Ishikawa (cell line): ENCODE measurements at regions not wholly inside any gene's neighbourhood (a gene's known extent, or its start where the extent isn't known, plus 50 kb on each side); places are given as distances from the start of the nearest gene placed in this dataset.

ENCODE experiments used
- CEBPB ChIP-seq: IDR thresholded peaks from 2 replicates; pipeline ENCODE4 v1.6.1; 2012
- TAF1 ChIP-seq: IDR thresholded peaks from 2 replicates; pipeline ENCODE4 v1.6.1; 2012; ENCODE audit warnings: low read depth, mild to moderate bottlenecking
- TEAD4 ChIP-seq: IDR thresholded peaks from 2 replicates; pipeline ENCODE4 v1.6.1; 2012
- YY1 ChIP-seq: IDR thresholded peaks from 2 replicates; pipeline ENCODE4 v1.6.1; 2012; ENCODE audit warnings: low read depth
- TF ChIP-seq, protein P1 (sequence below): IDR thresholded peaks from 2 replicates; pipeline ENCODE4 v1.6.1; 2012

DNA sequence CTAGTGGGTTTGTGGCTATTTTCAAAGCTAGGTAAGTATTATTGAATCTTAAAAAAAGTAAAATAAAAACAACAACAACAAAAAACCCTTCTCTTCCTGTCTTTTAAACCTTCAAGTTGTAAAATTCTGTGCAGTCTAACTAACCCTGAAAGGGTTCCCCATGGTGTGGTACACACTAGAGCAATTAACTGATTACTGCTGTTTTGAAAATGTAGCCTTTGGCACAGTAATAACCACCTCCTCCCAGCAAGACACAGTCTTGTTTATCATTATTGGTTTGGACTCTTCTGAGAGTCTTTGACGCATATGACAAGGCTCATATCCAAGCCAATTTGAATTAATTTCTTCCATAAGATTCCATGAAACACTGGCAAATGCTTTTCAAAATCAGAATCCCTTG is 2184.6 kb upstream of the PIK3C3 start:
- TF ChIP-seq, protein P1, sequence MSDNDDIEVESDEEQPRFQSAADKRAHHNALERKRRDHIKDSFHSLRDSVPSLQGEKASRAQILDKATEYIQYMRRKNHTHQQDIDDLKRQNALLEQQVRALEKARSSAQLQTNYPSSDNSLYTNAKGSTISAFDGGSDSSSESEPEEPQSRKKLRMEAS, result no peak
- TF ChIP-seq YY1 (no peak), TEAD4 (no peak), TAF1 (no peak), CEBPB (no peak)
